C4-2B (cell line): ENCODE measurements at regions not wholly inside any gene's neighbourhood (a gene's known extent, or its start where the extent isn't known, plus 50 kb on each side); places are given as distances from the start of the nearest gene placed in this dataset.

Source experiments
- ZFX ChIP-seq: fragments of 450-650 bp; IDR thresholded peaks from 2 replicates; pipeline ENCODE4 v1.6.1; 2017
- TF ChIP-seq, protein P1 (sequence below): fragments of 450-650 bp; conservative IDR thresholded peaks from 2 replicates; pipeline ENCODE4 v1.5.1; 2017; ENCODE audit warnings: mild to moderate bottlenecking

DNA sequence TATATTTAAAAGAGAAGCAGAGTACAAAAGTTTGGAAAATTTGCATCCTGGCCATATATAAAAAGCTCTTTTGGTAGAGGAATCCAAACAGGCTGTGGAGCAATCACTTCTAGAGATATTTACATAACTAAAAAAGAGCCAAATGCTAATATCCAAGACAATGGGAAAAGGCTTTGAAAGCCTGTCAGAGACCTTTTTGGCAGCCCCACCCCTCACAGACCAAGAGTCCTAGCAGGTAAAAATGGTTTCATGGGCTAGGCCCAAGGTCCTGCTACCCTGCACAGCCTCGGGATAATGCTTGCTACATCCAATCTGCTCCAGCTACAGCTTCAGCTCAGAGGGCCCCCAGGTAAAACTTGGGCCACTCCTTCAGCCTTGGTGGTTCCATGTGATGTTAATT is 430.2 kb upstream of the KCND2 start:
- TF ChIP-seq, protein P1, sequence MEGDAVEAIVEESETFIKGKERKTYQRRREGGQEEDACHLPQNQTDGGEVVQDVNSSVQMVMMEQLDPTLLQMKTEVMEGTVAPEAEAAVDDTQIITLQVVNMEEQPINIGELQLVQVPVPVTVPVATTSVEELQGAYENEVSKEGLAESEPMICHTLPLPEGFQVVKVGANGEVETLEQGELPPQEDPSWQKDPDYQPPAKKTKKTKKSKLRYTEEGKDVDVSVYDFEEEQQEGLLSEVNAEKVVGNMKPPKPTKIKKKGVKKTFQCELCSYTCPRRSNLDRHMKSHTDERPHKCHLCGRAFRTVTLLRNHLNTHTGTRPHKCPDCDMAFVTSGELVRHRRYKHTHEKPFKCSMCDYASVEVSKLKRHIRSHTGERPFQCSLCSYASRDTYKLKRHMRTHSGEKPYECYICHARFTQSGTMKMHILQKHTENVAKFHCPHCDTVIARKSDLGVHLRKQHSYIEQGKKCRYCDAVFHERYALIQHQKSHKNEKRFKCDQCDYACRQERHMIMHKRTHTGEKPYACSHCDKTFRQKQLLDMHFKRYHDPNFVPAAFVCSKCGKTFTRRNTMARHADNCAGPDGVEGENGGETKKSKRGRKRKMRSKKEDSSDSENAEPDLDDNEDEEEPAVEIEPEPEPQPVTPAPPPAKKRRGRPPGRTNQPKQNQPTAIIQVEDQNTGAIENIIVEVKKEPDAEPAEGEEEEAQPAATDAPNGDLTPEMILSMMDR, result no peak
- no peak for TF ChIP-seq ZFX
